Right lobe of liver (tissue), 4 donors: ENCODE measurements at regions not wholly inside any gene's neighbourhood (a gene's known extent, or its start where the extent isn't known, plus 50 kb on each side); places are given as distances from the start of the nearest gene placed in this dataset.

Source experiments
- POLR2A ChIP-seq: fragments of 450-650 bp; IDR thresholded peaks from one replicate; pipeline ENCODE4 v1.6.1; 2017; ENCODE audit warnings: antibody characterized with exemption, mild to moderate bottlenecking
- TF ChIP-seq, protein P1 (sequence below), 4 donors: fragments of 200-600 bp in 3 of 4; fragments of 450-650 bp in 1 of 4; IDR thresholded peaks; one replicate each; pipeline versions ENCODE4 v1.5.1 to v1.8.0; 2016 to 2022; ENCODE audit warnings: antibody characterized with exemption in 4 of 4, mild to moderate bottlenecking in 2 of 4
- donor health status: DM: no; HTN: no; CAD: no.
- donor health status: DM: no; HTN: no; CAD: no.
- donor health status: DM: no; HTN: yes; CAD: no.

DNA sequence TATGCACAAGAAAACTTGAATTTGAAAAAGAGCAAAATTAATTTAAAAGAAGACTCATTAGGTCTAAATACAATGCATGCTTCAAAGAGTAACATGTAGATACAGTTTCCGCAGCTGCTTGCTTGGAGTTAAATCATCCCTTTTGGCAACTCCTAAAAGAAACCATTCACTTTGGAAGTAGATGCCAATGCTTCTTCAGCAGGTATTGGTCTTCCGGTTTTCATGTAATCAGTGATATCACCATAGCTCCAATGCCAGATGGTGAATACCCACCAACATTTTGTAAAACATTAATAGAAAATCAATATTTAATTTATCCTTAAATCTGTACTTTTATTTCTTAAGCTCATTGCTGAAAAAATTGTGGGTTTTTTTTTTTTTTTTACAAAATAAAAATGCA lies 381.1 kb upstream of the PHF14 start:
- TF ChIP-seq, protein P1, sequence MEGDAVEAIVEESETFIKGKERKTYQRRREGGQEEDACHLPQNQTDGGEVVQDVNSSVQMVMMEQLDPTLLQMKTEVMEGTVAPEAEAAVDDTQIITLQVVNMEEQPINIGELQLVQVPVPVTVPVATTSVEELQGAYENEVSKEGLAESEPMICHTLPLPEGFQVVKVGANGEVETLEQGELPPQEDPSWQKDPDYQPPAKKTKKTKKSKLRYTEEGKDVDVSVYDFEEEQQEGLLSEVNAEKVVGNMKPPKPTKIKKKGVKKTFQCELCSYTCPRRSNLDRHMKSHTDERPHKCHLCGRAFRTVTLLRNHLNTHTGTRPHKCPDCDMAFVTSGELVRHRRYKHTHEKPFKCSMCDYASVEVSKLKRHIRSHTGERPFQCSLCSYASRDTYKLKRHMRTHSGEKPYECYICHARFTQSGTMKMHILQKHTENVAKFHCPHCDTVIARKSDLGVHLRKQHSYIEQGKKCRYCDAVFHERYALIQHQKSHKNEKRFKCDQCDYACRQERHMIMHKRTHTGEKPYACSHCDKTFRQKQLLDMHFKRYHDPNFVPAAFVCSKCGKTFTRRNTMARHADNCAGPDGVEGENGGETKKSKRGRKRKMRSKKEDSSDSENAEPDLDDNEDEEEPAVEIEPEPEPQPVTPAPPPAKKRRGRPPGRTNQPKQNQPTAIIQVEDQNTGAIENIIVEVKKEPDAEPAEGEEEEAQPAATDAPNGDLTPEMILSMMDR (IDR thresholded peaks at IDR 0.05) = no peak
- no peak for TF ChIP-seq POLR2A
